ENCODE measurements at regions not wholly inside any gene's neighbourhood (a gene's known extent, or its start where the extent isn't known, plus 50 kb on each side); places are given as distances from the start of the nearest gene placed in this dataset.
"Not testable (repeated sequence)": the region's sequence is repeated elsewhere in the genome, so short reads cannot be mapped to it uniquely, and the experiment has no call there.

- WGBS, 4 donors = 40 to 50% (median 45%) methylated on average over 1 of the region's 1 CpG
These were observed 1905.4 kb upstream of the FLRT2 start for GRCh38 chr14:83624541-83624940.

GRCh38 chr14:83632375-83632774 is 1897.6 kb upstream of the FLRT2 start:
- intact Hi-C loops (cut with DNase I) = no loop called here
- no peaks in the 10 kb centered on the region for H3K4me1 ChIP-seq (replicated peaks in 1 of 2)

More at GRCh38 chr14:83624541-83624940, 1905.4 kb upstream of the FLRT2 start:
- H3K4me1 ChIP-seq (replicated peaks in 1 of 2) = no peaks in the 10 kb centered on the region
- no peaks in the 10 kb centered on the region for H3K9me3 ChIP-seq (replicated peaks in 1 of 3)
- intact Hi-C loops (cut with DNase I) = no loop called here
- no peaks in the 10 kb centered on the region for H3K36me3 ChIP-seq (replicated peaks in 1 of 2)
- H3K4me3 ChIP-seq = no peak overlapping the region
- TF ChIP-seq CTCF (IDR thresholded peaks at IDR 0.05) (no peak), POLR2A (IDR thresholded peaks at IDR 0.05) (no peak)
- no peaks in the 10 kb centered on the region for H3K27me3 ChIP-seq
- no peak for DNase-seq
- no peak overlapping the region for H3K27ac ChIP-seq

GRCh38 chr14:83638748-83639504 is 1891.0 kb upstream of the FLRT2 start:
- Histone ChIP-seq H3K9me3 (replicated peaks in 1 of 3) (no peaks in the 10 kb centered on the region), H3K36me3 (replicated peaks in 1 of 2) (no peaks in the 10 kb centered on the region), H3K4me1 (replicated peaks in 1 of 2) (no peaks in the 10 kb centered on the region), H3K4me3 (no peak overlapping the region), H3K27ac (no peak overlapping the region), H3K27me3 (no peaks in the 10 kb centered on the region)
- WGBS, 4 donors = 88 to 93% (median 92%) methylated on average over 18 of the region's 18 CpGs
- TF ChIP-seq CTCF (IDR thresholded peaks at IDR 0.05) (no peak), POLR2A (IDR thresholded peaks at IDR 0.05) (no peak)
- no peak for DNase-seq
- intact Hi-C loops (cut with DNase I) = no loop called here

More at GRCh38 chr14:83632375-83632774, 1897.6 kb upstream of the FLRT2 start:
- no peaks in the 10 kb centered on the region for H3K9me3 ChIP-seq (replicated peaks in 1 of 3)
- H3K27ac ChIP-seq = no peak overlapping the region
- no peak for DNase-seq
- no peaks in the 10 kb centered on the region for H3K36me3 ChIP-seq (replicated peaks in 1 of 2)
- H3K27me3 ChIP-seq = no peaks in the 10 kb centered on the region
- no peak overlapping the region for H3K4me3 ChIP-seq
- TF ChIP-seq POLR2A (IDR thresholded peaks at IDR 0.05) = no peak
- no peak for TF ChIP-seq CTCF (IDR thresholded peaks at IDR 0.05)

- H3K9me3 ChIP-seq (replicated peaks in 1 of 3); H3K27ac ChIP-seq; H3K36me3 ChIP-seq (replicated peaks in 1 of 2); intact Hi-C loops (cut with DNase I); H3K27me3 ChIP-seq; H3K4me3 ChIP-seq; DNase-seq; H3K4me1 ChIP-seq (replicated peaks in 1 of 2): not testable (repeated sequence)
- 92 to 95% (median 94%) methylated on average over 5 to 18 of the region's 18 CpGs for WGBS, 4 donors
These were observed 1890.5 kb upstream of the FLRT2 start for GRCh38 chr14:83639505-83639875.

- no peak overlapping the region for H3K4me3 ChIP-seq
- H3K27ac ChIP-seq = no peak overlapping the region
- H3K9me3 ChIP-seq (replicated peaks in 1 of 3) = no peaks in the 10 kb centered on the region
- H3K36me3 ChIP-seq (replicated peaks in 1 of 2) = no peaks in the 10 kb centered on the region
- H3K4me1 ChIP-seq (replicated peaks in 1 of 2) = no peaks in the 10 kb centered on the region
- H3K27me3 ChIP-seq = no peaks in the 10 kb centered on the region
- DNase-seq = no peak
- intact Hi-C loops (cut with DNase I) = no loop called here
- TF ChIP-seq CTCF (IDR thresholded peaks at IDR 0.05) (no peak), POLR2A (IDR thresholded peaks at IDR 0.05) (no peak)
- 61 to 68% (median 66%) methylated on average over 1 of the region's 1 CpG for WGBS, 4 donors
These were observed 1883.7 kb upstream of the FLRT2 start for GRCh38 chr14:83646228-83646627.
